Vagina (tissue), 2 donors: ENCODE measurements at regions not wholly inside any gene's neighbourhood (a gene's known extent, or its start where the extent isn't known, plus 50 kb on each side); places are given as distances from the start of the nearest gene placed in this dataset.

Experiments used
- POLR2AphosphoS5 ChIP-seq, 2 donors: sonication (generic); formaldehyde crosslinking; IDR thresholded peaks; one replicate each; pipeline ENCODE4 v1.9.0; 2017; ENCODE audit warnings: antibody characterized with exemption in 2 of 2, mild to moderate bottlenecking in 2 of 2, low read depth in 1 of 2; ENCODE audit not compliant: insufficient read depth in 1 of 2
- TF ChIP-seq, protein P1 (sequence below), 3 experiments: fragments of 450-650 bp in 2 of 3; fragments of 200-600 bp in 1 of 3; sonication (generic) in 1 of 3; IDR thresholded peaks; one replicate each; pipeline ENCODE4 v1.5.1; 2017 to 2019; ENCODE audit warnings: antibody characterized with exemption in 3 of 3, mild to moderate bottlenecking in 2 of 3, moderate library complexity in 2 of 3

DNA sequence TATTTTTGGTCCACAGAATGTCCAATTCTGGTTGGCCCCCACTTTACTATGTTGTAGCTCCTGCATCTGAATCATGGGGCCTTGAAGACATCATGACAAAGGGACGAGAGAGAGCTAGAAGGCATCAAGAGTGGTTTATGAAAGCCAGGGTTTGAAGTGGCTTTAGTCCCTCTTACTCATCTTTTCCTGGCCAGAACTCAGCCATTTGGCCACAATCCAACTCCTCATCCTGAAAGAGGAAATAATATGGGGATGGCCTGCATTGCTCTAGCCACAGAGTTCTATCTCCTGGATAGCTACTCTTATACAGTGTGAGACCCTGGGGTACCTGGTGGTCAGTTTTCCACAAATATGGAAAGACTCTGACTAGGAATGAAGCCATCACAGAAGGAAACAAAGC is 418.9 kb downstream of the XPNPEP1 start:
- TF ChIP-seq, protein P1, sequence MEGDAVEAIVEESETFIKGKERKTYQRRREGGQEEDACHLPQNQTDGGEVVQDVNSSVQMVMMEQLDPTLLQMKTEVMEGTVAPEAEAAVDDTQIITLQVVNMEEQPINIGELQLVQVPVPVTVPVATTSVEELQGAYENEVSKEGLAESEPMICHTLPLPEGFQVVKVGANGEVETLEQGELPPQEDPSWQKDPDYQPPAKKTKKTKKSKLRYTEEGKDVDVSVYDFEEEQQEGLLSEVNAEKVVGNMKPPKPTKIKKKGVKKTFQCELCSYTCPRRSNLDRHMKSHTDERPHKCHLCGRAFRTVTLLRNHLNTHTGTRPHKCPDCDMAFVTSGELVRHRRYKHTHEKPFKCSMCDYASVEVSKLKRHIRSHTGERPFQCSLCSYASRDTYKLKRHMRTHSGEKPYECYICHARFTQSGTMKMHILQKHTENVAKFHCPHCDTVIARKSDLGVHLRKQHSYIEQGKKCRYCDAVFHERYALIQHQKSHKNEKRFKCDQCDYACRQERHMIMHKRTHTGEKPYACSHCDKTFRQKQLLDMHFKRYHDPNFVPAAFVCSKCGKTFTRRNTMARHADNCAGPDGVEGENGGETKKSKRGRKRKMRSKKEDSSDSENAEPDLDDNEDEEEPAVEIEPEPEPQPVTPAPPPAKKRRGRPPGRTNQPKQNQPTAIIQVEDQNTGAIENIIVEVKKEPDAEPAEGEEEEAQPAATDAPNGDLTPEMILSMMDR (IDR thresholded peaks at IDR 0.05), result no peak
- no peak for TF ChIP-seq POLR2AphosphoS5 (IDR thresholded peaks at IDR 0.05; ENCODE audit: insufficient read depth in 1 of 2, low read depth in 1 of 2)
